HEK293T (cell line): ENCODE measurements at regions not wholly inside any gene's neighbourhood (a gene's known extent, or its start where the extent isn't known, plus 50 kb on each side); places are given as distances from the start of the nearest gene placed in this dataset.

ENCODE experiments used
- ARNT ChIP-seq: fragments of 450-650 bp; IDR thresholded peaks from 2 replicates; pipeline ENCODE4 v1.6.1; 2017; ENCODE audit warnings: mild to moderate bottlenecking
- BHLHE40 ChIP-seq: fragments of 450-650 bp; IDR thresholded peaks from 2 replicates; pipeline ENCODE4 v1.6.1; 2016; ENCODE audit warnings: mild to moderate bottlenecking, moderate library complexity, borderline replicate concordance
- ELF4 ChIP-seq: fragments of 450-650 bp; IDR thresholded peaks from 2 replicates; pipeline ENCODE4 v1.6.1; 2017; ENCODE audit warnings: antibody characterized with exemption
- FOXA1 ChIP-seq: fragments of 450-650 bp; IDR thresholded peaks from 2 replicates; pipeline ENCODE4 v1.6.1; 2016; ENCODE audit warnings: mild to moderate bottlenecking
- HDGF ChIP-seq: fragments of 450-650 bp; IDR thresholded peaks from 2 replicates; pipeline ENCODE4 v1.6.1; 2017; ENCODE audit warnings: antibody characterized with exemption, borderline replicate concordance
- LEF1 ChIP-seq: fragments of 450-650 bp; IDR thresholded peaks from 2 replicates; pipeline ENCODE4 v1.6.1; 2017; ENCODE audit warnings: mild to moderate bottlenecking, borderline replicate concordance
- PKNOX1 ChIP-seq: fragments of 450-650 bp; IDR thresholded peaks from 2 replicates; pipeline ENCODE4 v1.6.1; 2016
- SP1 ChIP-seq: fragments of 450-650 bp; IDR thresholded peaks from 2 replicates; pipeline ENCODE4 v1.6.1; 2017
- TARDBP ChIP-seq: fragments of 450-650 bp; IDR thresholded peaks from 2 replicates; pipeline ENCODE4 v1.6.1; 2016

GRCh38 chr9:29285818-29286217 is 1712.5 kb upstream of the C9orf72 start:
- TF ChIP-seq HDGF, result no peak
- TF ChIP-seq ARNT, result no peak
- no peak for TF ChIP-seq BHLHE40
- no peak for TF ChIP-seq SP1
- TF ChIP-seq LEF1, result no peak
- no peak for TF ChIP-seq PKNOX1
- TF ChIP-seq FOXA1, result no peak
- no peak for TF ChIP-seq TARDBP
- TF ChIP-seq ELF4, result no peak
